ENCODE measurements at regions not wholly inside any gene's neighbourhood (a gene's known extent, or its start where the extent isn't known, plus 50 kb on each side); places are given as distances from the start of the nearest gene placed in this dataset.

GRCh38 chr6:126131246-126131645, 144.9 kb downstream of the TRMT11 start:
- no peak for DNase-seq (ENCODE audit: unreplicated experiment)
- ChIA-PET POLR2A (no interaction called here), CTCF (no interaction called here)
- intact Hi-C loops (cut with micrococcal nuclease), result no loop called here
- Mint-ChIP-seq H3K27ac (ENCODE audit: low read depth, unreplicated experiment) (no peak overlapping the region), H3K4me3 (ENCODE audit: unreplicated experiment) (no peak overlapping the region), H3K27me3 (ENCODE audit: insufficient read depth, unreplicated experiment) (no peaks in the 10 kb centered on the region), H3K4me1 (ENCODE audit: insufficient read depth, unreplicated experiment) (no peaks in the 10 kb centered on the region), H3K9me3 (ENCODE audit: unreplicated experiment) (no peaks in the 10 kb centered on the region), H3K36me3 (ENCODE audit: insufficient read depth, unreplicated experiment) (peaks cover 7% of the 10 kb centered on the region)
- TF ChIP-seq CTCF (IDR thresholded peaks at IDR 0.05; ENCODE audit: unreplicated experiment), result no peak
- no TSS peak for BruUV-seq (replicated peaks)

GRCh38 chr6:126133984-126134383, 147.6 kb downstream of the TRMT11 start:
- DNase-seq (ENCODE audit: unreplicated experiment), result no peak
- H3K27ac Mint-ChIP-seq (ENCODE audit: low read depth, unreplicated experiment), result no peak overlapping the region
- no peaks in the 10 kb centered on the region for H3K9me3 Mint-ChIP-seq (ENCODE audit: unreplicated experiment)
- no peaks in the 10 kb centered on the region for H3K4me1 Mint-ChIP-seq (ENCODE audit: insufficient read depth, unreplicated experiment)
- no peak for TF ChIP-seq CTCF (IDR thresholded peaks at IDR 0.05; ENCODE audit: unreplicated experiment)
- BruUV-seq (replicated peaks), result no TSS peak
- H3K36me3 Mint-ChIP-seq (ENCODE audit: insufficient read depth, unreplicated experiment), result peaks cover 7% of the 10 kb centered on the region
- intact Hi-C loops (cut with micrococcal nuclease), result no loop called here
- CTCF ChIA-PET, result no interaction called here
- POLR2A ChIA-PET, result no interaction called here
- H3K4me3 Mint-ChIP-seq (ENCODE audit: unreplicated experiment), result no peak overlapping the region
- H3K27me3 Mint-ChIP-seq (ENCODE audit: insufficient read depth, unreplicated experiment), result no peaks in the 10 kb centered on the region

- peaks cover 7% of the 10 kb centered on the region for H3K36me3 Mint-ChIP-seq (ENCODE audit: insufficient read depth, unreplicated experiment)
- POLR2A ChIA-PET, result no interaction called here
- BruUV-seq (replicated peaks), result no TSS peak
- no peak for TF ChIP-seq CTCF (IDR thresholded peaks at IDR 0.05; ENCODE audit: unreplicated experiment)
- CTCF ChIA-PET, result no interaction called here
- peak overlapping the region; percentile 49 for H3K27ac Mint-ChIP-seq (ENCODE audit: low read depth, unreplicated experiment)
- H3K4me1 Mint-ChIP-seq (ENCODE audit: insufficient read depth, unreplicated experiment), result no peaks in the 10 kb centered on the region
- H3K27me3 Mint-ChIP-seq (ENCODE audit: insufficient read depth, unreplicated experiment), result no peaks in the 10 kb centered on the region
- no peak overlapping the region for H3K4me3 Mint-ChIP-seq (ENCODE audit: unreplicated experiment)
- intact Hi-C loops (cut with micrococcal nuclease), result no loop called here
- DNase-seq (ENCODE audit: unreplicated experiment), result no peak
- no peaks in the 10 kb centered on the region for H3K9me3 Mint-ChIP-seq (ENCODE audit: unreplicated experiment)
Measured at GRCh38 chr6:126134491-126134890, 148.2 kb downstream of the TRMT11 start.

- ChIA-PET CTCF (no interaction called here), POLR2A (no interaction called here)
- H3K27me3 Mint-ChIP-seq (ENCODE audit: insufficient read depth, unreplicated experiment), result no peaks in the 10 kb centered on the region
- TF ChIP-seq CTCF (IDR thresholded peaks at IDR 0.05; ENCODE audit: unreplicated experiment), result no peak
- intact Hi-C loops (cut with micrococcal nuclease), result no loop called here
- BruUV-seq (replicated peaks), result no TSS peak
- H3K27ac Mint-ChIP-seq (ENCODE audit: low read depth, unreplicated experiment), result no peak overlapping the region
- H3K36me3 Mint-ChIP-seq (ENCODE audit: insufficient read depth, unreplicated experiment), result peaks cover 4% of the 10 kb centered on the region
- no peaks in the 10 kb centered on the region for H3K4me1 Mint-ChIP-seq (ENCODE audit: insufficient read depth, unreplicated experiment)
- H3K4me3 Mint-ChIP-seq (ENCODE audit: unreplicated experiment), result no peak overlapping the region
- DNase-seq (ENCODE audit: unreplicated experiment), result no peak
- no peaks in the 10 kb centered on the region for H3K9me3 Mint-ChIP-seq (ENCODE audit: unreplicated experiment)
Measured at GRCh38 chr6:126140015-126140414, 153.7 kb downstream of the TRMT11 start.
